Keratinocyte (primary cell): ENCODE measurements at regions not wholly inside any gene's neighbourhood (a gene's known extent, or its start where the extent isn't known, plus 50 kb on each side); places are given as distances from the start of the nearest gene placed in this dataset.

Experiments
- CTCF ChIP-seq, 3 experiments: IDR thresholded peaks in 1 of 3; conservative IDR thresholded peaks in 1 of 3; optimal IDR thresholded peaks in 1 of 3; 2 replicates in 2 of 3; 3 replicates in 1 of 3; pipeline versions ENCODE3 to v1.5.1; 2011; ENCODE audit warnings: low read length in 3 of 3, mild to moderate bottlenecking in 3 of 3, moderate library complexity in 2 of 3, control low read depth in 1 of 3, inconsistent platforms in 1 of 3; ENCODE audit not compliant: insufficient read depth in 2 of 3; ENCODE audit errors: extremely low read depth in 1 of 3
- EZH2 ChIP-seq: IDR thresholded peaks from one replicate; pipeline ENCODE4 v1.6.1; 2012; ENCODE audit warnings: inconsistent platforms, mild to moderate bottlenecking, low read length, moderate library complexity

- TF ChIP-seq CTCF (optimal IDR thresholded peaks at IDR 0.05 in 1 of 3, IDR thresholded peaks at IDR 0.05 in 1 of 3, conservative IDR thresholded peaks at IDR 0.05 in 1 of 3; ENCODE audit: extremely low read depth in 1 of 3, insufficient read depth in 2 of 3, low read length in 3 of 3), result no peak
- TF ChIP-seq EZH2, result no peak
These were observed 55.6 kb downstream of the OR4C45 start for GRCh38 chr11:50088231-50088630.
